ENCODE measurements at regions not wholly inside any gene's neighbourhood (a gene's known extent, or its start where the extent isn't known, plus 50 kb on each side); places are given as distances from the start of the nearest gene placed in this dataset.

DNA sequence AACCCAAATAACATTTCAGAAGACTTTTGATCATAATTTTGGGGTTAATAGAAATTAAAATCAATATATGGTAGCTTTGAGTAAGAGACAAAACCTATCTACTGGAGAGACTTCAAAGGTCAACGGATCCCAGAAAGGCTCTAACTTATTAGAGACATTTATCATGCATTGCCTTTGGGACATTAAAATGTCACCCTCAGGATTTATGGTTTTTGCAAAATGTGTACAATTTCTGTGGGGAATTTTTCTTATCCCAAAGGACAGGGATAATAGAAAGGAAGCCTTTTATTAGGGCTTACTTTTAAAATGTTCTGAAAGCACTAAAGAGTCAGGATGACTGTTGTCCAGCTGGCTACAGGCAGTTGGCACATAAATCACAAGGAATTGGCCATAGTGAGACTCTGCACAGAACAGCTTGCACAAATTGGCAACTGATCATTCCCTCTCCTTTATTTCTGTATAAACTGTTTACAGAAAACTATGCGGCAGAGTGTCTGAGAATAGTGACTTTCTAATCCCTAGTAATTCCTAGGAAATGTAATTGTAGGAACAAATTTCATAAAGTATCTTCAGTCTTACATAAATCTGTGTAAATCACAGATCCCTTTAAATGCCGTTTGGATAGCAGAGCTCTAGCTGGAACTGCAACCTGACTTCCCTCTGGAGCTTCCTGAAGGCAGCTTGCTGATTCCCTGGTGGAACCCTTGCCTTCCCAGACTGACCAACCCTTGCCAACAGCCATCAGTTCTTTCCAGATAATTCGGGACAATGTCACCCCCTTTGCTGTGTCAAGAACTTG, 201.1 kb upstream of the PREP start:
- Histone ChIP-seq H3K4me1 (ENCODE audit: insufficient read depth, low read length) (peaks cover 7% of the 10 kb centered on the region; the same call in 1 of the 2 replicates), H3K27me3 (ENCODE audit: insufficient read depth, low read length) (no peaks in the 10 kb centered on the region), H3K27ac (ENCODE audit: low read length) (no peak overlapping the region), H3K36me3 (ENCODE audit: insufficient read depth, low read depth, low read length) (no peaks in the 10 kb centered on the region), H3K9me3 (ENCODE audit: insufficient read depth, low read depth, low read length) (no peaks in the 10 kb centered on the region), H3K9ac (ENCODE audit: low read depth, low read length) (no peak overlapping the region), H3K4me3 (ENCODE audit: low read length) (no peak overlapping the region)

DNA sequence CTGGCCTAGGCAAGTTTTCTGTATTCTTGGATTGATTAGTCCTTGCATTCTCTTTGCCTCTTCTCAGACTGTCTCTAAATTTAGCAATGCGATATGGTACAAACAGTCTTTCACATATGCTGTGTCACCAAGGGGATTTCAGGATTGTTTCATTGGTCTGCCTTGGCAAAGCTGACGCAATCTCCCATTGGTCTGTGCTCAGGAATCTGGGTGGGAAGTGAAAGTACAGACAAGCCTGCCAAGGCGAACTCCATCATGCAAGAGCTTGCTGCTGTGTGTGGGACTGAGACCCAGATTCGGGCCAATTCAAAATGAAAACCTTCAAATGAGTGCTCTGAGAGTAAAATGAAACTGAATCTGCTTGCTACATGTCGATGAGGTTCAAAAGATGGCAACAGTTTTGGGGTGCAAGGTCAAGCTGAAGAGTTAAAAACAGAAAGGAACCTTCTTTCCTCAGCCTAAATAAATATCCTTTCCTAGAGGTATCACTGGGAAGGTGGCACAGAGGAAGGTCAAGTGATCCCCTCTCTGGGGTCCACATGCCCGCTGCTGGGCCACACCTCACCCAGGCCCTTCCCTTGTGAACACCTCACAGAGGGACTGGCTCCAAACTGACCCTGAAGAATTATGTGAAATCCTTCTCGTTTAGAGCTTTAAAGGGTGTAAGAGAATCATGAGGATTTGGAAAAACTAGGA, 198.8 kb upstream of the PREP start:
- Histone ChIP-seq H3K9ac (ENCODE audit: low read depth, low read length) (no peak overlapping the region), H3K4me1 (ENCODE audit: insufficient read depth, low read length) (peaks cover 7% of the 10 kb centered on the region; the same call in 1 of the 2 replicates), H3K27me3 (ENCODE audit: insufficient read depth, low read length) (no peaks in the 10 kb centered on the region), H3K9me3 (ENCODE audit: insufficient read depth, low read depth, low read length) (no peaks in the 10 kb centered on the region), H3K4me3 (ENCODE audit: low read length) (no peak overlapping the region), H3K27ac (ENCODE audit: low read length) (no peak overlapping the region), H3K36me3 (ENCODE audit: insufficient read depth, low read depth, low read length) (no peaks in the 10 kb centered on the region)

GRCh38 chr6:105600336-105601260, 197.7 kb upstream of the PREP start:
- Histone ChIP-seq H3K36me3 (ENCODE audit: insufficient read depth, low read depth, low read length) (no peaks in the 10 kb centered on the region), H3K27me3 (ENCODE audit: insufficient read depth, low read length) (no peaks in the 10 kb centered on the region), H3K27ac (ENCODE audit: low read length) (no peak overlapping the region), H3K9ac (ENCODE audit: low read depth, low read length) (no peak overlapping the region), H3K4me3 (ENCODE audit: low read length) (no peak overlapping the region), H3K4me1 (ENCODE audit: insufficient read depth, low read length) (peaks cover 9% of the 10 kb centered on the region; the same call in 1 of the 2 replicates), H3K9me3 (ENCODE audit: insufficient read depth, low read depth, low read length) (no peaks in the 10 kb centered on the region)

DNA sequence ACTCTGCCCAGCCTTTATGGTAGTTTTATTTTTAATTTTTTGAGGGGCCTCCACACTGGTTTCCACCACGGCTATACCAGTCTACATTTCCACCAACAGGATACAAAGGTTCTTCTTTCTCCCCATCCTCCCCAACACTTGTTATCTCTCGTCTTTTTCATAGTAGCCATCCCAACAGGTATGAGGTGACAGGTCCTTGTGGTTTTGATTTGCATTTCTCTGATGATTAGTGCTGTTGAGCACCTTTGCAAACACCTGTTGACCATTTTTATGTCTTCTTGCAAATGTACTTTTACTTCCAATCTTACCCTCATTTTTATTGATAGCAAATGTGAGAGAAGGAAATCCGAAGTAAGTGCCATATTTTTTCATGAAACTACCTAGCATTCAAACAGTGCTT, 195.4 kb upstream of the PREP start:
- H3K36me3 ChIP-seq (ENCODE audit: insufficient read depth, low read depth, low read length) = no peaks in the 10 kb centered on the region
- H3K9ac ChIP-seq (ENCODE audit: low read depth, low read length) = no peak overlapping the region
- H3K4me1 ChIP-seq (ENCODE audit: insufficient read depth, low read length) = peaks cover 19% of the 10 kb centered on the region
- H3K4me3 ChIP-seq (ENCODE audit: low read length) = no peak overlapping the region
- H3K27me3 ChIP-seq (ENCODE audit: insufficient read depth, low read length) = no peaks in the 10 kb centered on the region
- H3K9me3 ChIP-seq (ENCODE audit: insufficient read depth, low read depth, low read length) = no peaks in the 10 kb centered on the region
- H3K27ac ChIP-seq (ENCODE audit: low read length) = no peak overlapping the region

GRCh38 chr6:105596284-105596755, 193.4 kb upstream of the PREP start:
- Histone ChIP-seq H3K4me3 (ENCODE audit: low read length) (no peak overlapping the region), H3K27me3 (ENCODE audit: insufficient read depth, low read length) (no peaks in the 10 kb centered on the region), H3K9ac (ENCODE audit: low read depth, low read length) (no peak overlapping the region), H3K27ac (ENCODE audit: low read length) (no peak overlapping the region), H3K36me3 (ENCODE audit: insufficient read depth, low read depth, low read length) (no peaks in the 10 kb centered on the region), H3K4me1 (ENCODE audit: insufficient read depth, low read length) (peaks cover 25% of the 10 kb centered on the region), H3K9me3 (ENCODE audit: insufficient read depth, low read depth, low read length) (no peaks in the 10 kb centered on the region)

DNA sequence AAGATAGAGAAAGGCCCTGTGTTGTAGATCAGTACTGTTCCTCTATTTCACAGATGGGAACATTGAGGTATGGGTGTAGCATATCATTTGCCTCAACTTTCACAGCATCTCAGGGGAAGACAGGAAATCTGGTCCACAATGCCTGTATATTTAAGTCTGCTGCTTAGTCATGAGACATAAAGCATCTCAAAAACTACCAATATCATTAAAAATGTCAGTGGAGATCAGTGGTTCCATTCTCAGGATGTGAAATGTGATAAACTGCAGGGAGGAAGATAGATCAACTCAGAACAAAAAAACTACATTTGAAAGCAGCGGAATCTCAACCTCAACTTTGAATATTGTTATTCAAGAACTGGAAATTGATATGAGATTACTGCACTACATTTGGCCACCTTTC, 192.9 kb upstream of the PREP start:
- Histone ChIP-seq H3K4me3 (ENCODE audit: low read length) (no peak overlapping the region), H3K27me3 (ENCODE audit: insufficient read depth, low read length) (no peaks in the 10 kb centered on the region), H3K9me3 (ENCODE audit: insufficient read depth, low read depth, low read length) (no peaks in the 10 kb centered on the region), H3K9ac (ENCODE audit: low read depth, low read length) (no peak overlapping the region), H3K4me1 (ENCODE audit: insufficient read depth, low read length) (peaks cover 25% of the 10 kb centered on the region), H3K36me3 (ENCODE audit: insufficient read depth, low read depth, low read length) (no peaks in the 10 kb centered on the region), H3K27ac (ENCODE audit: low read length) (no peak overlapping the region)

- Histone ChIP-seq H3K4me3 (ENCODE audit: low read length) (no peak overlapping the region), H3K36me3 (ENCODE audit: insufficient read depth, low read depth, low read length) (no peaks in the 10 kb centered on the region), H3K4me1 (ENCODE audit: insufficient read depth, low read length) (peaks cover 21% of the 10 kb centered on the region), H3K9me3 (ENCODE audit: insufficient read depth, low read depth, low read length) (no peaks in the 10 kb centered on the region), H3K27ac (ENCODE audit: low read length) (no peak overlapping the region), H3K9ac (ENCODE audit: low read depth, low read length) (no peak overlapping the region), H3K27me3 (ENCODE audit: insufficient read depth, low read length) (no peaks in the 10 kb centered on the region)
Observed at GRCh38 chr6:105594821-105595220, 191.9 kb upstream of the PREP start.

- no peak overlapping the region for H3K4me3 ChIP-seq (ENCODE audit: low read length)
- no peak overlapping the region for H3K27ac ChIP-seq (ENCODE audit: low read length)
- H3K36me3 ChIP-seq (ENCODE audit: insufficient read depth, low read depth, low read length) = no peaks in the 10 kb centered on the region
- peaks cover 21% of the 10 kb centered on the region for H3K4me1 ChIP-seq (ENCODE audit: insufficient read depth, low read length)
- H3K27me3 ChIP-seq (ENCODE audit: insufficient read depth, low read length) = no peaks in the 10 kb centered on the region
- no peaks in the 10 kb centered on the region for H3K9me3 ChIP-seq (ENCODE audit: insufficient read depth, low read depth, low read length)
- no peak overlapping the region for H3K9ac ChIP-seq (ENCODE audit: low read depth, low read length)
Observed at GRCh38 chr6:105593805-105594671, 191.2 kb upstream of the PREP start.

DNA sequence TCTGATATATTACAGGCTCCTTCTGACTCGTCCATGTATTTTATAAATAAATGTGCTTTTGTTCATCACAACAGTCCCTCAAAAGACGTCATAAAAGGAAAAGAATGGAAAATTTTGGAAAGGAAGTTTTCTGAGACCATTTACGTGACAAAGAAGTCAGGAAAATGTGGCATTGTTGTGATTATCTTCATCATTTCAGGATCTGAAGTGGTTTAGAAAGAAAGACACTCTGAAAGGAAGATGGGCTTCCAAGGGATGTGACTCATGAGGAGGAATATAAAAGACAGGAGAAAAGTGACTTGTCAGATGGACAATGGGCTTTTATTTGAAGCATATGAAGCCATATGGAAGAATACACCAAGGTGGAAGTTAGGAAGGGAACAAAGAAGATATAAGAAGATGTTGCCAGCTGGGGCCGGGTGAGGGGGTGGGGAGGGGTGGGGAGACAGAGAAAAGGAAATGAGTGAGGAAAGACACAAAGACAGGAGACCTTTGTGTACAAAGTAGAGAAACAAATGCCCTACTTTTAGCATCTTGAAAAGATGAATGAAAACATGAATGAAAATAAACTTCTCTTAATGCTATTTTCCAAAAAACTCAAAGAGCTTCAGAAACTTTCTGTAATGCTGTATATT, 190.3 kb upstream of the PREP start:
- H3K4me3 ChIP-seq (ENCODE audit: low read length) = no peak overlapping the region
- H3K36me3 ChIP-seq (ENCODE audit: insufficient read depth, low read depth, low read length) = no peaks in the 10 kb centered on the region
- no peaks in the 10 kb centered on the region for H3K27me3 ChIP-seq (ENCODE audit: insufficient read depth, low read length)
- no peak overlapping the region for H3K27ac ChIP-seq (ENCODE audit: low read length)
- no peaks in the 10 kb centered on the region for H3K9me3 ChIP-seq (ENCODE audit: insufficient read depth, low read depth, low read length)
- H3K4me1 ChIP-seq (ENCODE audit: insufficient read depth, low read length) = peaks cover 21% of the 10 kb centered on the region
- H3K9ac ChIP-seq (ENCODE audit: low read depth, low read length) = no peak overlapping the region

DNA sequence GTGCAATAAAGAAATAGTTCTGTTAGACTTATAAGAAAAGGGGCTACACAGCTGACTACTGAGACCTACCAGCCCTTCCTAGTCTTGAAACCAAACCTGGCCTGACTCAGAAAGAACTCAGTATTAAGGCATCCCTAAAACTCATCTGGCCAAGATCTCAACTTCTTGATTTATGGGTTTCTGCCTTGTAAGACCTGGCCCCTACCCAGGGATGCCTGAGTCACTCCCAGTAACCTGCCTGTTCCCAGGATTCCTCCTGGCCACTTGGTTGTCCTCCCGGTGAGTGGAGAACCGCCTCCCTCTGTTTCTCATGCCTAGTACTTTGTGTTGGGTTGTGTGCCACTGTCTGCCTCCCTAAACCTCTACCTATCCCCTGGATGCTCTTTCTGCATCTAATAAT, 189.4 kb upstream of the PREP start:
- Histone ChIP-seq H3K27ac (ENCODE audit: low read length) (no peak overlapping the region), H3K4me1 (ENCODE audit: insufficient read depth, low read length) (peaks cover 21% of the 10 kb centered on the region), H3K9me3 (ENCODE audit: insufficient read depth, low read depth, low read length) (no peaks in the 10 kb centered on the region), H3K4me3 (ENCODE audit: low read length) (no peak overlapping the region), H3K27me3 (ENCODE audit: insufficient read depth, low read length) (no peaks in the 10 kb centered on the region), H3K36me3 (ENCODE audit: insufficient read depth, low read depth, low read length) (no peaks in the 10 kb centered on the region), H3K9ac (ENCODE audit: low read depth, low read length) (no peak overlapping the region)
